ENCODE measurements at regions not wholly inside any gene's neighbourhood (a gene's known extent, or its start where the extent isn't known, plus 50 kb on each side); places are given as distances from the start of the nearest gene placed in this dataset.

- CTCF ChIA-PET = no interaction called here
- TF ChIP-seq MAX (IDR thresholded peaks at IDR 0.05; ENCODE audit: insufficient read depth, insufficient read length) = no peak
- no peak for TF ChIP-seq EZH2 (IDR thresholded peaks at IDR 0.05; ENCODE audit: borderline replicate concordance, low read depth, low read length, severe bottlenecking)
- no peak for TF ChIP-seq POLR2A (IDR thresholded peaks at IDR 0.05; ENCODE audit: low read depth, low read length)
- TF ChIP-seq JUN (IDR thresholded peaks at IDR 0.05; ENCODE audit: borderline replicate concordance, insufficient read depth, insufficient read length, low read depth) = no peak
- no peak for TF ChIP-seq MYC (IDR thresholded peaks at IDR 0.05; ENCODE audit: low read depth, low read length)
- TF ChIP-seq GATA2 (IDR thresholded peaks at IDR 0.05; ENCODE audit: insufficient read depth, insufficient read length, low read depth, low read length) = no peak
- no peak for TF ChIP-seq POLR2AphosphoS5 (IDR thresholded peaks at IDR 0.05; ENCODE audit: insufficient read depth, low read depth, low read length)
- TF ChIP-seq FOS (IDR thresholded peaks at IDR 0.05; ENCODE audit: borderline replicate concordance, insufficient read depth, low read length) = no peak
- DNase-seq (ENCODE audit: low read depth, low spot score) (no peak), FAIRE-seq (no peak)
- Histone ChIP-seq H4K20me1 (replicated peaks; ENCODE audit: control insufficient read depth, extremely low read depth, insufficient read depth, low read length) (no peaks in the 10 kb centered on the region), H3K9me3 (replicated peaks; ENCODE audit: control insufficient read depth, insufficient read depth, low read length) (no peaks in the 10 kb centered on the region), H3K4me3 (replicated peaks in 1 of 3; ENCODE audit: insufficient read depth in 1 of 3, low read depth in 1 of 3, low read length in 3 of 3) (no peak overlapping the region), H3K4me1 (ENCODE audit: control insufficient read depth, extremely low read depth, insufficient read depth, low read length) (no peaks in the 10 kb centered on the region), H3K79me2 (ENCODE audit: control insufficient read depth, insufficient read depth, low read length) (no peaks in the 10 kb centered on the region), H3K27ac (ENCODE audit: insufficient read depth, low read depth, low read length) (no peak overlapping the region), H3K9me1 (replicated peaks; ENCODE audit: control insufficient read depth, extremely low read depth, insufficient read depth, low read length) (no peaks in the 10 kb centered on the region), H3K27me3 (ENCODE audit: control insufficient read depth in 2 of 2, insufficient read depth in 2 of 2, low read length in 2 of 2) (no peaks in the 10 kb centered on the region), H3K9ac (replicated peaks; ENCODE audit: extremely low read depth, insufficient read depth, low read length) (no peak overlapping the region), H2AFZ (ENCODE audit: low read depth, low read length) (no peak overlapping the region), H3K4me2 (ENCODE audit: insufficient read depth, low read length) (no peak overlapping the region), H3K36me3 (ENCODE audit: control insufficient read depth in 2 of 2, extremely low read depth in 1 of 2, insufficient read depth in 2 of 2, low read length in 2 of 2) (no peaks in the 10 kb centered on the region)
- POLR2A ChIA-PET = no interaction called here
- dilution Hi-C loops (cut with MboI; ENCODE audit: extremely low pct_ligation_motif_present, low sequenced_read_pairs) (no loop called here), intact Hi-C loops (cut with micrococcal nuclease) (no loop called here)
- no TSS peak for BruUV-seq (replicated peaks)
Measured at GRCh38 chr5:7976411-7977190, 107.7 kb downstream of the MTRR start.

- no TSS peak for BruUV-seq (replicated peaks)
- H4K20me1 ChIP-seq (replicated peaks; ENCODE audit: control insufficient read depth, extremely low read depth, insufficient read depth, low read length) = no peaks in the 10 kb centered on the region
- intact Hi-C loops (cut with micrococcal nuclease) (no loop called here), dilution Hi-C loops (cut with MboI; ENCODE audit: extremely low pct_ligation_motif_present, low sequenced_read_pairs) (no loop called here)
- no peaks in the 10 kb centered on the region for H3K9me3 ChIP-seq (replicated peaks; ENCODE audit: control insufficient read depth, insufficient read depth, low read length)
- no peak overlapping the region for H3K27ac ChIP-seq (ENCODE audit: insufficient read depth, low read depth, low read length)
- H3K36me3 ChIP-seq (ENCODE audit: control insufficient read depth in 2 of 2, extremely low read depth in 1 of 2, insufficient read depth in 2 of 2, low read length in 2 of 2) = no peaks in the 10 kb centered on the region
- no peaks in the 10 kb centered on the region for H3K4me1 ChIP-seq (ENCODE audit: control insufficient read depth, extremely low read depth, insufficient read depth, low read length)
- no peak for TF ChIP-seq GATA2 (IDR thresholded peaks at IDR 0.05; ENCODE audit: insufficient read depth, insufficient read length, low read depth, low read length)
- no peak for TF ChIP-seq POLR2A (IDR thresholded peaks at IDR 0.05; ENCODE audit: low read depth, low read length)
- TF ChIP-seq POLR2AphosphoS5 (IDR thresholded peaks at IDR 0.05; ENCODE audit: insufficient read depth, low read depth, low read length) = no peak
- no peak for TF ChIP-seq CTCF (IDR thresholded peaks at IDR 0.05; ENCODE audit: extremely low read depth in 1 of 2, insufficient read depth in 1 of 2, low read depth in 1 of 2, low read length in 2 of 2)
- no peak for TF ChIP-seq EZH2 (IDR thresholded peaks at IDR 0.05; ENCODE audit: borderline replicate concordance, low read depth, low read length, severe bottlenecking)
- TF ChIP-seq JUN (IDR thresholded peaks at IDR 0.05; ENCODE audit: borderline replicate concordance, insufficient read depth, insufficient read length, low read depth) = no peak
- no peak for TF ChIP-seq MYC (IDR thresholded peaks at IDR 0.05; ENCODE audit: low read depth, low read length)
- TF ChIP-seq MAX (IDR thresholded peaks at IDR 0.05; ENCODE audit: insufficient read depth, insufficient read length) = no peak
- no peak for TF ChIP-seq FOS (IDR thresholded peaks at IDR 0.05; ENCODE audit: borderline replicate concordance, insufficient read depth, low read length)
- H3K4me3 ChIP-seq (replicated peaks in 1 of 3; ENCODE audit: insufficient read depth in 1 of 3, low read depth in 1 of 3, low read length in 3 of 3) = no peak overlapping the region
- no peaks in the 10 kb centered on the region for H3K79me2 ChIP-seq (ENCODE audit: control insufficient read depth, insufficient read depth, low read length)
- DNase-seq (ENCODE audit: low read depth, low spot score) = no peak
- ChIA-PET POLR2A (no interaction called here), CTCF (no interaction called here)
- H3K4me2 ChIP-seq (ENCODE audit: insufficient read depth, low read length) = no peak overlapping the region
- H3K9me1 ChIP-seq (replicated peaks; ENCODE audit: control insufficient read depth, extremely low read depth, insufficient read depth, low read length) = no peaks in the 10 kb centered on the region
- no peak overlapping the region for H2AFZ ChIP-seq (ENCODE audit: low read depth, low read length)
- no peak overlapping the region for H3K9ac ChIP-seq (replicated peaks; ENCODE audit: extremely low read depth, insufficient read depth, low read length)
- no peak for FAIRE-seq
- H3K27me3 ChIP-seq (ENCODE audit: control insufficient read depth in 2 of 2, insufficient read depth in 2 of 2, low read length in 2 of 2) = no peaks in the 10 kb centered on the region
Measured at GRCh38 chr5:7978114-7978513, 109.2 kb downstream of the MTRR start.

All from endothelial cell of umbilical vein (primary cell).